Activated CD8-positive, alpha-beta memory T cell treated with anti-CD3 and anti-CD28 coated beads for 1 hour (primary cell): ENCODE measurements at regions not wholly inside any gene's neighbourhood (a gene's known extent, or its start where the extent isn't known, plus 50 kb on each side); places are given as distances from the start of the nearest gene placed in this dataset.

Experiments
- DNase-seq, 2 donors: peaks; one replicate each; pipeline ENCODE4 v3.0.0-alpha.2; 2020; ENCODE audit warnings: low read depth in 1 of 2; ENCODE audit errors: extremely low read depth in 1 of 2

DNA sequence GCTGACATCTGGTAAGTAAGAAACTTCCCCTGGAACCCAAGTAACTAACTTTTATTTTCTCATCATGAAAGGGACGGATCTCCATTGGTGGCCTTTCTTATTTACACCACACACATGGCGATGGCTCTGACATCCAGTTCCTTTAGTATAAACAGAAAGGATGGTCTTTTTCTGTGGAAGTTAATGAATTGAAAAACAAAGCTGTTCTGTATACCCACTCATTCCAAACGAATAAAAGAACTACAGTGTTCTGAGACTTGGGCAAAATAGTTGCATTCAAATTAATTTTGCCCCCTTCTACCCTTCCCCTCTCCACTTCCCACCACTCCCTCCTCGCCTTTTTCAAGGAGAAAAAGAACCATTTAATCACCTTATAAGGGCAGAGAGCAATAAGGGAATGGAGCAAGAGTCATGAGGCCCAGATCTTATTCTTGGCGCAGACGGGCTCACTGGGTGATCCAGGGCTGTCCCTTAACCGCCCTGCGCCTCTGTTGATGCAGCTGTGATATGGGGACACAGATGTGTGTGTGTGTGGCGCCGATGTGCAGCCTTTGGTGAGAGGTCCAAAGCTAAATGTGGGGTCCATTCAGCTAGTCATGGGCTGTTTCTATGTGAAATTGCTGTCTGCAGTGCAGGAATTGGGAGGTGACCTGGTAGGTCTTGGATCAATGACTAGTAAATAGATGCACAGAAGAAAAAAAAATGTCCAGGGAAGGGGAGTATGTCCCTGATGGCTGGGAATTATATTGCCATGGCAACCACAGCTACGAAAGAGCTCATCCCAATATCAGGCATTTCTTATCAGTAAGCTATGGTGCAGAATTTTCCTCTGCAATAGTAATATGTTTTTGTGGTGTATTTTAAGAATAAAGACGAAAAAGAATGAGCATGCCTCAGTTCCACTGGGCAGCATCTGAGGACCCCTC lies 141.5 kb upstream of the ERCC6L2 start:
- DNase-seq: no peak

DNA sequence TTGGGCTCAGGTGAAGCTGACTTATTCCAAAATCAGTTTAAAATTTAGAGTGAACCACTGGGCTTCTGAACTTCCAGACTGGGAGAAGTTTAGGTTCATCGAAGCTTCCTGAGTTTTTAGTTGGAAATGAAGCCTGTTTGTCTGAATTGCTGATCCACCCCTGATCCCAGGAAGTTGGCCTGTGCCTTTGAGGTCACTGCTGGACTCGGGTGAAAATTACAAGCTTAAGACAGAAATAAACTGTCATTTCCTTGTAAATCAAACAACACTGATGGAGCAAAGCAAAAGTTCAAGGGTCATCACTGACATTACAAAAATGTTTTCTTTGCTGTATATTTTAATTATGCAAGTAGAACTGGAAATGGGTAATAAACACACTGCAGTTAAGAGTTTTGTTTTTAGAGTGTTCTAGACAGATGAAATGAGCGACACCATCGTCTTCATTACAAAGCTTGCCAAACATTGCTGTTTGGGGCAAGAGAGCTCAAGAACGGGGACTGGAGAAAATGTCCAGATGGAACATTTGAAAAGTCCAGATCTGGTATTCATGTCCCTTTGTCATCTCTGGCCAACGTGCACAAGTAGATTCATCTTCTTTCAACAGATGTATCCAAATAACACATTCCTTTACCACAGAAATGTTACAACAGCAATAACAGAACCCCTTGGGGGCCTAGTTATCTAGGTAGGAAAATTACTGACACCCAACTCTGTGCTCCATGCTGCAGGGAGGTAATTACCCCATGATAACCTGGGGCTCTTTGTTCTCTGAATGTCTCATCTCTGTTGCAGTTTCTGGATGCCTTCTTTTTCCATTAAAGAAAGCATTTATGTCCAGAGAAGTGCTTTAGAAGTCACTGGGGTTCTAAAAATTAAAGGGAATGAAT lies 142.4 kb upstream of the ERCC6L2 start:
- DNase-seq: no peak

DNA sequence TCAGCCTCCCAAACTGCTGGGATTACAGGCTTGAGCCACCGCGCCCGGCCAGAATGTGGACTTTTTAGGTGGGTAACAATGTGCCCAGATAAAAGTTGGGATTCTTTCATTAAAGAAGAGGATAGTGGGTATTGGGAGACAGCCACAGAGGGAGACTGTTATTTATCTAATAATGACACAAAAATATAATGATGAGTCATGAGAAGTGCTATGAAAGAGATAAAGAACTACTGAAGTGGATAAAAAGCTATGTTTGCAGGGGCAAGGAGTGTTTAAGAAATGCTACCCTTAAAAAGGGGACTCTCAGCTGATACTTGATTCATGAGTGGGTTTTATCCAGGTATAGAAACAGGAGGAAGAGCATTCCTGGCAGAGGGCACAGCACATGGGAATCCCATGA lies 143.6 kb upstream of the ERCC6L2 start:
- no peak for DNase-seq

DNA sequence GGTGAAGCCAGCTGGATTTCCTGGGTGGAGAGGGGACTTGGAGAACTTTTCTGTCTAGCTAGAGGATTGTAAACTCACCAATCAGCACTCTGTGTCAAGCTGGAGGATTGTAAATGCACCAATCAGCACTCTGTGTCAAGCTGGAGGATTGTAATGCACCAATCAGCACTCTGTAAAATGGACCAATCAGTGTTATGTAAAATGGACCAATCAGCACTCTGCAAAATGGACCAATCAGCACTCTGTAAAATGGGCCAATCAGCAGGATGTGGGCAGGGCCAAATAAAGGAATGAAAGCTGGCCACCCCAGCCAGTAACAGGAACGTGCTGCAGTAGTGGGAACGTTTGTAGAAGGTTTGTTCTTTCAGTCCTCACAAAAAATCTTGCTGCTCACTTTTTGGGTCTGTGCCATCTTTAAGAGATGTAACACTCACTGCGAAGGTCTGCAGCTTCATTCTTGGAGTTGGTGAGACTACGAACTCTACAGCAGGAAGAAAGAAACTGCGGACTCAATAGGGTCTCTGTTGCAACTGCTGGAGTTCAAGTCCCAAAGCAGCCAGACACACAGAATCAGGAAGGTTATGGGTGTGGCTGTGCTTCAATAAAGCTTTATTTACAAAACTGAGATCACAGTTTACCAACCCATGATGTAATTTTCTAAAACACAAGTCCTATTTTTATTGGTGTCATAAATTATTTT lies 145.7 kb upstream of the ERCC6L2 start:
- no peak for DNase-seq

DNA sequence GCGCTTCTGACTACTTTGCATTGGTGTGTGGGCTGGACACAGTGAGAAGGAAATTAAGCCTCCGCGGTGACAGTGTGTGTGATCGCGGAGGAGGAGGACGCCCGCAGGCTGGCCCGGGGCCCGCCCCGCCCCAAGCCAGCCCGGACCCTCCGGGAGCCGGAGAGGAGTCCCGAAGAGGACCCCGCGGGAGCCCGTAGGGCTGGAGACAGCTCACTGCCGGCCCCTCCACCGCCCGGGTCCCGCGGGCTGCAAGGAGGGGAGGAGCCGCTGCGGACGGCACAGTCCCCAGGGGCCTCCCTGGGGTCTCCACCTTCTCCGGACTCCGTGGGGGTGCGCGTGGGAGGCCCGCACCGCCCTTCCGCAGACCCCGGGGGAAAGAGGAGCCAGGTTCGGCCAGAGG lies 146.4 kb upstream of the ERCC6L2 start:
- no peak for DNase-seq

DNA sequence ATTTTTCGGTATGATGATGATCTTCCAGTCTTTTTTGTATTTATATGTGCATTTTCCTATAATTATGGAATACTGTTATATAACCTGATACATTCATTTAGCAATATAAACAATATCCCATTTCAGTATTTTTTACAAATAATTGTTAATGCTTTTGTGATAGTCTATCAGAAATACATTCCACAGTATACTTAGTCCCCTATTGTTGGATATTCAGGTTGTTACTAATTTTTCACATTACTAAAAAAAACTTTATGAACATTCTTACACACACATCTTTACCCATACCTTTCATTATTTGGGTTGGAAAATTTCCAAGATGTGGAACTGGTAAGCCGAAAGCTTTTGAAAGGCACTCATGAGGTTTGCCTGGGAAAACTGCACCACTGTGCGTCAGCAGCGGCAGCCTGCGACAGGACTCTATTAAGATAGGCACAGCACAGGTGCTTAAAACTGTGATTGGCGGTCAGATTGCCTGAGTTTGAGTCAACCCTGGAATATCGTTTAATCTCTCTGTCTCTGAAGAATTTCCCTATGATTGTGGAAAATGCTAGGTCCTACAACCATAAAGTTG lies 147.5 kb upstream of the ERCC6L2 start:
- no peak for DNase-seq

DNA sequence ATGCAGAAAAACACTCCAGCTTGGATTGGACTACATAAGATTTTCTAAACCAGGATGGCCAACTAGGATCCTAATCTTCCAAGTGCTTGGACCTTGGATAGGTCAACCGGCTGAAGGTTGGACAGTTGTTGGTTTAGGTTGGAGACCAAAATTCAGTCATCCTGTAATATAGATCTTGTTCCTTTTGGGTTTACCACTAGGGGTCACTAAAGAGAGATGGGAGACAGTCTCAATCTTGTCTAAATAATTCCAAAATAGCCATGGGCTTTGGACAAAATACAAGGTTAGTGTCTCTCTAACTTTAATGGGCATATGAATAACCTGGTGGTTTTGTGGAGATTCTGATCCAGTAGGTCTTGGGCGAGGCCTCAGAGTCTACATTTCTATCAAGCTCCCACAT lies 148.7 kb upstream of the ERCC6L2 start:
- DNase-seq: no peak

DNA sequence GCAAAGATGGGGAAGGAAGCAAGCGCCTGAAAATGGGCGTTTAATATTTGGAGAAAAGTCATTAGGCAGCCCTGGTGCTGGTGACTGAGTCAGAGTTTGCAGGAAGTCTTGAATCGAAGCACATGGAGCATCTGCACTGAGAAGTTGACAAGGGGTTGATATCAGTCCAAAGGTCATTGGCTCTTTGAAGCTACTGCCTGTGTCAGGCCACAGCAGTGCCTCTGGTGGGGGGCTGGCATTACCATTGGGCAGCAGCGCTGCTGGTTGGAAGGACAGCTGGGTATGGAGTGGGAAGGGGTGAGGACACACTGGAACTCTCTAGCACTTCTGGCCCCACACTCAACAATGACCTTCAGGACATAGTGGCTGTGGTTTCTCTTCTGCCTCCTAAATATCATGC lies 150.4 kb upstream of the ERCC6L2 start:
- DNase-seq: no peak

DNA sequence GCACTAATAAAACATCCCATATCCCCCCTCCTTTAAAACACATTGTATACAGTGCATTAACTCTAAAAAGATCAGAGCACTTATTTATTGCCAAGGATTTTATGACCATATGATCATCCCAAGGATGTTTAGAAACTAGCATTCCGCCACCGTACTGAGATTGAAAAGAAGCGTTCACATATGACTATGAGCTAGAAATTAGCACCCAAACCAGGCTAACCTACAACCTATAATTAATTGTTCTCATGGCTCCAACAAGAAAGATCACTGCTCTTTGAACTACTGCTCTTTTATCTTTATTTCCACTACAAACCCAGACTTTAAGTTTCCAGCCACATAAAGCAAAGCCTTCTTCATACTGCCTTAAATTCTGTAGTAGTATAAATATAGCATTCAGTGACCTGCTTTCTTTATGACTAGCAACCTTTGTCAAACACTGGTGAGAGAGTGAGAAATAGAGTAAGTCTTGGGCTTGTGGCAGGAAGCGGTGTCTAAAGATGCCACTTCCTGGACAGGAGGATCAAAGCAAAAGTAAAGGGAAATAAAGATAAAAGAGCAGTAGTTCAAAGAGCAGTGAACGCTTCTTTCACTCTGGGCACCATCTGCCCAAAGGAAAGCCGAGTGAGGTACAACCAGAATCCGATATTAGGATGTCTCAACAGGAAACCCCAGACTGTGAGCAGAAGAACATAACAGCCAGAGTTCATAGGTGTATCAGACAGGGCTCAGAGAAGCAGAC lies 151.1 kb upstream of the ERCC6L2 start:
- peak; percentile 21 to 23 for DNase-seq

DNA sequence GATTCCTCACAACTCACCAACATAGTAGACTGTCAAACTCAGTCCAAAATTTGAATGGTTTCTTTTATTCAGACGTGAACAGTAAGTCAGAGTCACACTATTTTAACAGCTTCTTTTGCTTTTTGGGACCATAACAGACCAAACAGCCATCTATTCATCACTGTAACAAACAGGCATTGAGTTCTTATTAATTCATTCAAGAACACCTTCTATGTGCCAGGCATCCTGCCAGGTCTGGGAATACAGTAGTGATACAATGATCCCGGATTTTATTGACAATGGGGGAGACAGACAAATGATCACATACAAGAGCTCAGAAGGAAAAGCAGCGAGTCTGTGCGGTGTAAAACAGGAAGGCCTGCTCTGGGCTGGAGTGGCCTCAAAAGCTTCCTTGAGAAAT lies 153.3 kb upstream of the ERCC6L2 start:
- no peak for DNase-seq

DNA sequence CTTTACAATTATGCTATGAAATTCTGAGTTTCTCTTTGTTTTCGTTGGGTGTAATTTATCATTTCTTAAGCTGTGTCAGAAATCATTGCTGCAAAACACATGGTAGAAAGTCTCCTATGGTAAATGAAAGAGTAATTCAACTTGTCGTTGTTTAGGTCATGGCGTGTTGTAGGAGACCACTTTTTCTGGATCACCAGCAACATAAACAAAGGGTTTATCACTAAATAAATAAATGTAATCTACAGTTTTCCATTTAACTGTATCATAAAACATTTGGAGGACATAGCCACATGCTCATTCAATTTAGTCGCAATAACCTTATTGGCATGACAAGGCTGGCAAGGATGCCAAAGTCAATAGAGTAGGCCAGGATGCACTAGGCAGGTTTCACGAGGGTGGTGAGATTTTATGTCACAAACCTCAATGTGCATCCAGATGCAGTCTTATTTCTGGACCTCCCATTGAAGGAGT lies 154.4 kb upstream of the ERCC6L2 start:
- no peak for DNase-seq

DNA sequence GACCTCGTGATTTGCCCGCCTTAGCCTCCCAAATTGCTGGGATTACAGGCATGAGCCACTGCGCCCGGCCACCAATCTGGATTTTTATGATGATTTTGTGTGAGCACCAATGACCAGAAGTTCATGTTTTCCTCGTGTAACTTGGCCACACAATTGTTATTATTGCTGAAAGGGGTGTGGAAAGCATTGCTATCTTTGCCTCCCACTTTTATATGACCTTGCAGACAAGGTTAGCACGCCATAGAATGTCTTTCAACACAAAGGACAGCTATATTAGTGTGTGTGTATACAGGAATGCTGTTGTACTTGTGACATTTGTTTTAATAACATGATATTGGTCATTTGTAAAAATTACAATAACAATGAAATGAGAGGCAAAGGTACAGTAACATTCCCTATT lies 155.0 kb upstream of the ERCC6L2 start:
- no peak for DNase-seq

DNA sequence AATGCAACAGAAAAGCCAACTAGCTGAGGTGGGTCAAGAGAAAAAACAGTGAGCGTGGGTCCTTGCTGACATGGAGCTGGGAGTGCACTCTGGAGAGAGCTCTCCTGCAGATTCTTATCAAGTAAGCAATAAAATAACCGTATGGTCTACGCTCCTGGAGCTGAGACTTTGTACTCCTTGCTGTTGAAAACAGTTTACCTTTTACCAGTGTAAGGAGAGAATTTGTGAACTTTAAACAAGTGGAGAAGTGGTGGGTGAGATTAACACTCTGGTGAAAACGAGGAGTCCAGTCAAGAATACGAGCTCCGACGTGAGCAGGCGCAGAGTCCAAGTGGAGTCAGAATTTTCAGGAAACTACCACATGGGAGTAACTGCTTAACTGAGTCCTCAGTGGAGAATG lies 156.1 kb upstream of the ERCC6L2 start:
- no peak for DNase-seq

DNA sequence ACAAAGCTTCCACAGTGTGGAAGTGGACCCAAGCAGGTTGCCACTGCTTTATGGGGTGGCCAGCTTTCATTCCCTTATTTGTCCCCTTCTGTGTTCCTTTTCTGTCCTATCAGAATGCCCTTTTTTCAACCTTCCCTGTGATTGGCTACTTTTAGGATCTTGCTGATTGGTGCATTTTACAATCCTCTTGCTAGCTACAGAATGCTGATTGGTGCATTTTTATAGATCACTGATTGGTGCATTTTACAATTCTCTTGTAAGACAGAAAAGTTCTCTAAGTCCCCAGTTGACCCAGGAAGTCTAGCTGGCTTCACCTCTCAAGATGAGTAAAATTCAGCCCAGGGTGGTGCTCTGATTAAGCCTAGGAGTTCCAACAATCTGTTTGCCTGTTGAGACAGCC lies 157.2 kb upstream of the ERCC6L2 start:
- no peak for DNase-seq

DNA sequence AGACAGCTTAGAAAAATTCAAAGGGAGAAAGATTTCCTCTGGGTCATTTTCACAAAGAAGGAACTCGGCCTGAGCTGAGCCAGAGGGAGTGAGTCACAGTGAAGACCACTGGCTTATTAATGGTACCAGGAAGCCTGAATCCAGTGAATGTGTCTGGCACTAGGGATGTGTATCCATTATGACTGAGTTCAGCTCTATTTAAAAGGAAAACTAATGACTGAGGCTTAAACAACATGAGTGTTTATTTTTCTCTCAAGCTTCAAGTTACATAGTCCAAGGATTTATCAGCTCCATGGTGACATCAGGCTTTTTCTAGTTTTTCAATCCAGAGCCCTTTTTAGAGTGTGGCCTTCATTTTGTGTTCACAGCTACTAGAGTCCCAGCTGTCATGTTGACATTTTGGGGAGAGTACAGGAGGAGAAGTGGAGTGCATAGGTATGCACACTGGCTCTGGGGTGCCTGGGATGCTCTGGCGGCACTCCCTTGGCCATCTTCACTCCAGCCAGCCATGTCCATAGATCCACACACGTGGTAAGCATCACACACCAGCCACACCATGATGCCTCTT lies 159.5 kb upstream of the ERCC6L2 start:
- no peak for DNase-seq

DNA sequence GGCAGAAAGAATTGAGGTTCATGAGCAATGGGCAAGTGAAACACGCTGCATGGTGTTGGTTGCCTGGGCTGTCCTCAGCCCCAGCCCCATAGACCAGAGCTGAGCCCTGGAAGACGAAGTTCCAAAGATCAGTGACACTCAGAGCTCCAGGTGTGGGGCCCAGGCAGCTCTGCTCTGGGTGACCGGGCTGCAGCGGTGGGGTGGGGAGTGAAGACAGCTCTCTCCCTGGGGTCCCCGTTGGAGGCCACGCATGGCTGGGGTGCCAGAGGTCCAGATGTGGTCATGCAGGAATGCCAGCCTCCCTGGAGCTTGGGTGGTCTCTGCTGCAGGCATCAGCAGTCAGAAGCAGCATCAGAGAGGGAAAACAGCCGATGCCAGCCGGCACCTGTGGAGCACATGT lies 165.0 kb upstream of the ERCC6L2 start:
- DNase-seq: no peak

DNA sequence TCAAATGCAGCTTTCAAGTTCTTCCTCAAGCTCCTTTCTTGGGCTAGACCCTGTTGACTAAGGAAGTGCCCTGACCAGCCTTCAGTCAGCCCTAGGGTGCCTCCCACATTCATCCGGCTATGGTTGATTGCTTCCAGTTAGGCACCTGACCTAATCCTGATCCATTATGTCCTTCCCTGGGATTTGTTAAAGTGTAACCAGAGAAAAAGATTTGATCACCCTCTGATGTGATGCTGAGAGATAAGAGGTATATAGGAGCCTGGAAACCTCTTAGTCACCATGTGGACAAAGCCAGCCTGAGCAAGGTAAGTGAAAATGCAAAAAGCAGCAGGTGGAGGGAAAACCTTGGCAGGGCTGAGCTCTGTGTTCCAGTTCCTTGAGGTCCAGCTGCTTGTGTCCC lies 178.8 kb upstream of the ERCC6L2 start:
- DNase-seq: no peak

DNA sequence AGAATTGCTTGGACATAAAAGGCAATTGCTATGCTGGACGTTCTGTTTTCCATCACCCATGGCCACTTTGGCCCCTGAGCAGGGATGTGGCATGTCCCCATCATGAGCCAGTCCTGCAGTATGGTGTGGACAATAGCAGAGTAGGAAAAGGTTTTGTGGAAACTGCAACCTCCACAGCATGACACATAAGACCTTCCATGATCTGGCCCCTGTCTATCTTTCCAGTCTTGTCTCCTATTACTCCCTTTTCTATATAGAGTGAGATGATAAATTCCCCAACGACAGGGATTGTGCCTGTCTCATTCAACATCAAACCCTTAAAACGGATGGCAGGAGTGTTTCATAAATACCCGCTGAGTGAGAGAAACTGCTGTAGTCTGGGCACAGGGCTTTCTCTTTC lies 174.7 kb upstream of the PTCH1 start:
- DNase-seq: no peak

DNA sequence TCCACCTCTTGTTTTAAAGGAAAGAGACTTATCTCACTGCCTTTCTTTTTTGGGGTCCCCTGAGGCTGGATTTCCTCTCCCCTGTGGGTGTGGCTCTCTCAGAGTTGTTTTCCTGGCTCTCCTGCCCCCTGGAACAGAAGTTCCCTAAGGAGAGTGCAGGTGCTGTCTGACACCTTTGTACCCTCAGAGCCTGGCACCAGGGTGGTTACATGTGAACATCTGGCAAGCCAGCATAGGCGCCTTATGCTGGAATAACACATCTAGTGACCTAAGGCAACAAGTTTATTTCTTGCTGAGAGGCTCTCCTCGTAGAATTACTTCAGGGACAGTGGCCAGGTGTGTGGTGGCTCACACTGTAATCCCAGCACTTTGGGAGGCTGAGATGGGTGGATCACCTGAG lies 172.9 kb upstream of the PTCH1 start:
- no peak for DNase-seq

DNA sequence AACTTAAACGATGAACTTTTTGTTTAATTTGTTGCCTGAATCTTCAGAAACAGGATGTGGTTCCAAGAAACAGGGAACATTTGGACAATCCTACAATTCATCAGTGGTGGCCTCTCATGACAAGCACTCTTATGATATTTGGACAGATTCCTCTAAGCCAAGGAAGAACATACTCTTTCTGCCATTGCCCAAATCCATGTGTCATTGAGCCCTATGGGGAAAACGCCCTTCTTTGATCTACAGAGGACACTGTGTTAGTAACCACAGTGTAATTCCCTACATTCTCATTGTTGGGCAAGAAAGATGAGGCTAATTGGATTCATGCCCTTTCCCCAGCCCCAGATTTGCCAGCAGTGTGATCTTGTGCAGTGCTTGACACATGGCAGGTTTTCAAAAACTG lies 167.7 kb upstream of the PTCH1 start:
- no peak for DNase-seq
